NCI-H187 treated with DMSO at 0.1 percent for 48 hours (cell line): ENCODE measurements at regions not wholly inside any gene's neighbourhood (a gene's known extent, or its start where the extent isn't known, plus 50 kb on each side); places are given as distances from the start of the nearest gene placed in this dataset.
"Not testable (repeated sequence)": the region's sequence is repeated elsewhere in the genome, so short reads cannot be mapped to it uniquely, and the experiment has no call there.

Source experiments
- DNase-seq: peaks from one replicate; lab custom pipeline; 2025; lab: John Stamatoyannopoulos, UW

DNA sequence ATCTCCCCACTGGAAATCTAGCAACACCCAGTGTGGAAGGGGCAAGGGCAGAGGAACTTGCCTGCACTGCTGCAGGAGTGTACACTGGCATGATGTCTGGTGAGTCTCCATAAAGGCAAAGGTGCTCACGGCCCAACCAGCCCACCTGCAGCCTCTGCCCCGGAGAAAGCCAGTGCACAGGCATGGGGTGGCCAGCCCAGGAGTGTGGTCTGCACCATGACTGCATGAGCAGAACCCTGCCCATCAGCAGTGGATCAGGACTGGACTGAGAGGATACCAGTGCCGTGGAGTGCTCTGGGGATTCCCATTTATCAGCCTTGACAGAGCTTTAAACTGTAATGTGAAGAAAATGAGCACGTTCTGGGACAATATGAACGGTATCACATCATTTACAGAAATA is 342.6 kb upstream of the HS6ST1 start:
- DNase-seq, result no peak

DNA sequence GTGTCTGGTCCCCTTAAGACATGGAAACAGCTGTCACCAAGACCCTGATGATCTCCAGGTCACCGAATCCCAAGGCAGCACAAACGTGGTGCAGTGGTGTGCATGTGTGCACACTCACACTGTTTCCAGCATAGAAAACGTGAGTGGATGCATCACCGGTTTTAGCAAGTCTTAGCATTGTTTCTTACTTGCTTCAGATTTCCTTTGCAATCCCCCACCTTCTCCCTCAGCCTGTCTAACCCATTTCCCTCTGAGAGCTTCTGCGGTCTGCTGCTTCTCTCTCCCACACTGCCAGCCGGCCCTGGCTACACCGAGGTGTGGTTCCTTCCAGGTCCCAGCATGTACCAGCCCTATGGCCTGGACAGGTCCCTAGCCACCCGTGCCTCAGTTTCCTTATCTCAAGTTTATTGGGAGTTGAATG is 343.4 kb upstream of the HS6ST1 start:
- no peak for DNase-seq

DNA sequence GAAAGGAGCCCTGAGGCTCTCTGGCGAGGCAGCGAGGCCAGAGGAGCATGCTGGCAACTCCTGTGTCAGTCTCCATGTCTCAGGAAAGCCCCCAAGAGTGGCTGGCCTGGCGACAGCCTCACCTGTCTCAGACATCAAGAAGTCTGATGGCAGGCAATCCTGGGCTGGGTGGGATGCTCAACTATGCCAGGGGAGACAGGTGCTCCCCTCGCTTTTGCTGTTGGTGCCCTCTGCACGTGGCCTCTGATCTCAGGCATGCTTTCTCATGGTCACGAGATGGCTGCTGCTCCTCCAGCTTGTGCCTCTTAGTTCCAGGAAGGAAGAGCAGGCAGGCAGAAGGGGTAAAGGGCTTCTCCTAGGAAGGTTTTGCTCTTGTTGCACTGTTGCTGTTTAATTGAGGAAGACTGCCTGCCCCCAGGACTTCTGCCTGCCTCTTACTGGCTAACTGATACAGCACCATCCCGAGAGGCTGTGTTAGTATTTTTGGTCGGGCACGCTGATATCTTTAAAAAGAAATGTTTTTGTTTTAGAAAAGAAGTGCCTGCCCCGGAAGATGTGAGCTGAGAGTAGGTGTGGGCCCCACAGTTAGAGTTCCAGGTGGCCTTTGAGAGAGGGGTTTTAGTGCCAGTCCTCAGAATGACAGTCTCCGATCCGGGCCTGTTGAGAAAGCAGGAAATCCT is 344.8 kb upstream of the HS6ST1 start:
- DNase-seq, result no peak

DNA sequence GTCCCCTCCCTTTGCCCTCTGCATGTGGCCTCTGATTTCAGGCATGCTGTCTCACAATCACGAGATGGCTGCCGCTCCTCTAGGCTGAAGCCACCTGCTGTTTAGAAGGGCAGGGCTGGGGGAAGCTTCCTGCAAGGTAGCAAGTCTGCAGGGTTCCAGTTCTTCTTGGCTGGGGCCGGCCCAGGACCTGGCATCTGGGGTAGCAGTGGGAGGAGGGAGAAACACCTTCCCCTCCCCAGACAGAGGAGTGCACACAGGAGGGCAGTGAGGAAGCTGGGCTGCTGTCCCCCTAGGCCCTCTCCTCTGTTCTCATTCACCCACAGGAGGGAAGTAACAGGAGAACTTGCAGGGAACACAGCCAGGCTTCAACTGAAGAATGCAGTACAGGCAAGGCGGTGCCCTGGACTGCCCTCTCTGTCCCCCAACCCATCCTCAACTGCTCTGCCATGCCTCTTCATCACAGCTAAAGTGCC is 345.9 kb upstream of the HS6ST1 start:
- DNase-seq, result no peak

DNA sequence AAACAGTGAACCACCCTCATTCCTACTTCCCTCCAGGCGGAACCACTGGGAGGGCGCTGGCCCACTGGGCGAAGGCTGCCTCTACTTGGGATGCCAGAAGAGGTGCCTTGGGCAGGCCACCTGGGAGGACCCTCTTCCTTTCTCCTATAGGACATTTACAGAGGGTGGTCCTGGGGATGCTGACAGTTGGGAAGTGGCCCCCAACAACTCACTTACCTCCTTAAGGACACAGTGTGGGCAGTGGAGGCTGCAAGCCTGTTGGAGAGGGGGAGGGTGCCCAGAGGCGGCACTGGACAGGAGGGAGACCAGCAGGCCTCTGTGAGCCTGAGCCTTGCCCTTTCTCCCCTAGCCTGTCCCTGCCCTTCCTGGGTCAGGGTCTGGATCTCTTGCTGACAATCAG is 346.4 kb upstream of the HS6ST1 start:
- no peak for DNase-seq

DNA sequence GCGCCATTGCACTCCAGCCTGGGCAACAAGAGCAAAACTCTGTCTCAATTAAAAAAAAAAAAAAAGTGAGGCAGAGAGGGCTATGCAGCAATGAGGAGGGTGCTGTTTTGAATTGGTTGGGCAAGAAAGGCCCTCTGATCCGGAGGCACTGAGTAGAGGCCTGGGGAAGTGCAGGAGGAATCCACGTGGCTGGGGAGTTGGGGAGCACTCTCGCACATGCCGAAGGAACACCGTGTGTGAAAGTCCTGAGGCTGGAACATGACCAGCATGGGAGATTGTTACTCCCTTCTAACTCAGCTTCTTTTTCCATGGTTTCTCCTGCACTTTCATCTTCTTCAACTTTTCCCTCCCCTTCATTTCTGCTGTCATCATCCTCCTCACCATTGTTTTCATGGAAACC is 347.9 kb upstream of the HS6ST1 start:
- DNase-seq, result no peak

DNA sequence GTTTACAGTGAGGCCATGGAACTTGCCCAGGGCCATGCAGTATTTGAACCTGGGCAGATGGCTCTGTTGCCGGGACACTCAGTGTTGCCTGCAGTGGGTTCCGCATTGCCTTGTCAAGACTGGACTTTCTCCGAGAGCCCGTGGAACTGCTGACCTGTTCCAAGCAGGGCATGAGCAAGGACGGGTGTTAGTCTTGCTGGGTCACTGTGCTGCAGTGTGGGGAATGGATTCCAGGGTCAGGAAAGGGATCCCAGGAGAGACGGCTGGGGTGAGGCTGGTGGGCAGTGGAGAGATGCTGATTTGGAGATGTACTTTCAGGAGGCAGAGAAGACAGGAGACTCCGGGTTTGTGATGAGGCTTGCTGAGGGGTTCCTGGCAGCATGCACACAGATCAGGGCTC is 348.7 kb upstream of the HS6ST1 start:
- DNase-seq, result no peak

DNA sequence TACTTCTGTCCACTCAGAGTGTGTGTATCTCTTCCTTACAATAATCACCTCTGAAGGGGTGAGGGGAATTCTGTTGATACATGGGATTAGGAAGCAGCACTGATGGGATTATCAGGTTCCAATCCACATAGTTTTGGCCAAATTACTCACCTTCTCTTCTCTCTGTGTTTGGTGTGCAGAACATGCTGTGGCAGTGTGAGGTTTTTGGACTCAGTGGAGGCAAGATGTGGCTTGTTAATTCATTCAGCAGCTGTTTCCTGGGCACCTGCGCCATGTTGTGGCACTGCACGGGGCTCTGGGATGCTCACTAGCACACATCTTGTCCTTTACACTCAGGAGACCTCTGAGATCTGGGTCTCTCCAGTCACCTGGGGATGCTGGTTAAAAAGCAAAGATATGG is 350.3 kb upstream of the HS6ST1 start:
- DNase-seq, result no peak

DNA sequence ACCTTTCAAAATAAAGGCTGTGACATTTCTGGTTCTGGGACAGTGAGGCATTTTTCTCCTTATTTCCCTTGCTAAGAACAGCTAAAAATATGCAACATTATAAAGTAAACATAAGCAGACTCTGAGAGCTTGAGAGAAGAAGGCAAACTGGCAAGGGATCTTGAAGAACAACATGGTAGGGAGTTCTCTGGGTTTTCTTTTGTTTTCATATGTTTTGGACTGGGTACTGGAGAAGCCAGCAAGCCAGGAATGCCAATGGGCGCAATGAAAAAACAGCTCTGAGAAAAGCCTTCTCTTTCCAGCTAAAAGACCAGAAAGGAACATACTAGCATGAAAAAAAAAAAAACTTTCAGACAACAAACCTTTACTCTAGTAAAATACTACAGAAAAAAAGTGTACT is 351.4 kb upstream of the HS6ST1 start:
- DNase-seq, result no peak

DNA sequence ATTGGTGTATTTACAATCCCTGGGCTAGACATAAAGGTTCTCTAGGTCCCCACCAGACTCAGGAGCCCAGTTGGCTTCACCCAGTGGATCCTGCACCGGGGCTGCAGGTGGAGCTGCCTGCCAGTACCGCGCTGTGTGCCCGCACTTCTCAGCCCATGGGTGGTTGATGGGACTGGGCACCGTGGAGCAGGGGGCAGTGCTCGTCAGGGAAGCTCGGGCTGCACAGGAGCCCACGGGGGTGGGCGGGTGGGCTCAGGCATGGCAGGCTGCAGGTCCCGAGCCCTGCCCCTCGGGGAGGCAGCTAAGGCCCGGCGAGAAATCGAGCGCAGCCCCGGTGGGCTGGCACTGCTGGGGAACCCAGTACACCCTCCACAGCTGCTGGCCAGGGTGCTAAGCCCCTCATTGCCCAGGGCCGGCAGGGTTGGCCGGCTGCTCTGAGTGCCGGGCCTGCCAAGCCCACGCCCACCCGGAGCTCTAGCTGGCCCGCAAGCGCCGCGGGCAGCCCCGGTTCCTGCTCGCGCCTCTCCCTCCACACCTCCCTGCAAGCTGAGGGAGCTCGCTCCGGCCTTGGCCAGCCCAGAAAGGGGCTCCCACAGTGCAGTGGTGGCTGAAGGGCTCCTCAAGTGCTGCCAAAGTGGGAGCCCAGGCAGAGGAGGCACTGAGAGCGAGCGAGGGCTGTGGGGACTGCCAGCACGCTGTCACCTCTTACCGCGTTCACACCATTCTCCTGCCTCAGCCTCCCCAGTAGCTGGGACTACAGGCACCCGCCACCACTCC is 353.5 kb upstream of the HS6ST1 start:
- not testable (repeated sequence) for DNase-seq

DNA sequence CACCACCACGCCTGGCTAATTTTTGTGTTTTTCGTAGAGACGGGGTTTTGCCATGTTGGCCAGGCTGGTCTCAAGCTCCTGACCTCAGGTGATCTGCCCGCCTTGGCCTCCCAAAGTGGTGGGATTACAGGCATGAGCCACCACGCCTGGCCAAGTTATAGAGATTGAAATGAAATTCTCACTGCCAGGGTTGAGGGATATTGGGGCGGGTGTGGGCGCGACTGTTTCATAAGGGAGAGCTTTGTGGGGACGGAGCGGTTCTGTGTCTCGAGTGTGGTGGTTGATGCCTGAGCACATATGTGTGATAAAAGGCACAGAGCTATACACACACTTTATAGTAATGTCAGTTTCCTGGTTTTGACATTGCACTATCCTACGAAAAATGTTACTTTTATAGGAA is 361.0 kb upstream of the HS6ST1 start:
- not testable (repeated sequence) for DNase-seq

DNA sequence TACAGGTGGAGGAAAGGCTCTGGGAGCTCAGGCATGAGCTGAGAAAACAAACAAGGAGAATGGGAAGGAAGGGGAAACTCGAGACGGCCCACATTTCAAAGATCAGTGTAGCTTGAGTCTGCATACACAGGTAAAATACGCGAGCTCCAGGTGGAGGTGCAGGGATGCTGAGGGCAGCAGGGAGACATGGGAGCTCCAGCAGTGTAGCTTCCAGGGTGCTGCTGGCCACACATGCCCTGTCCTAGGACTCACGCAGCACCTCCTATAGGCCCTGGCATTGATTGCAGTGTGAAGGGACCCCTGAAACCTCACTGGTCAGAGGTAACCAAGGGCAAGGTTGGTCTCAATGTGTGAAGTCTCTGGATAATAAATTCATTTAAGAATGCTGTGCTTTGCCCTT is 362.8 kb upstream of the HS6ST1 start:
- DNase-seq, result no peak

DNA sequence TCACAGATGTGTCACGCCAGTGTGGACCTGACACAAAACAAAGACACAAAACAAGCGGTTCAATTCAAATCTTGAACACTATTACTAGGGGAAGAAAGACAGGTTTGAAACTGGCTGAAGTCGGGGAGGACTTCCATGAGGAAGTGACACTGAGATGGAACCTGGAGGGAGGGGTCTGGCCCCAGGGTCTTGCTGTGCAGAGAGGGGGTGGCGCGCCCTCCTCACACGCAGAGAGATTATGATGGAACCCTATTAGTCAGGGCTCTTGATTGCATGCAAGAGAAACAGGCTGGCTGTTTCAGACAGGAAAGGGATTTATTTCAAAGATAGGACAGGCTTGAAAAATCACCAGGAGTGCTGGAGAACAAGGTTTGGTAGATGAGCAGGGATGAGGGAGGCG is 363.6 kb upstream of the HS6ST1 start:
- no peak for DNase-seq

DNA sequence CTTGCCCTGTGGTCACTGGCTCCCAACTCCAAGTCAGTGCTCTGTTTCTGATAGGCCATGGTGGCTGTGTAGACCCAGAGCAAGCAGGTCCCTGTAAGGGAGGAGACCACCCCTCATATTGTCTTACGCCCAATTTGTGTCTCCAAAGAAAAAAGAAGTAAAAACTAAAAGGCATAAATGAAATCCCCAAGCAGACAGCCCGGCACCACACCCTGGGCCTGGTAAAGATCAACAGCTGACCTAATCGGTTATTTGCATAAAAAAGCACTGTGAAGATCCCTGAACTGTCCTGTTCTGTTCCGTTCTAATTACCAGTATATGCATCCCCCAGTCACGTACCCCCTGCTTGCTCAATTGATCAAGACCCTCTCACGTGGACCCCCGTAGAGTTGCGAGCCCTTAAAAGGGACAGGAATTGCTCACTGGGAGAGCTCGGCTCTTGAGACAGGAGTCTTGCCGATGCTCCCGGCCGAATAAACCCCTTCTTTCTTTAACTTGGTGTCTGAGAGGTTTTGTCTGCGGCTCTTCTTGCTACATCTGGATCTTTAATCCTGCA is 364.1 kb upstream of the HS6ST1 start:
- DNase-seq, result no peak

DNA sequence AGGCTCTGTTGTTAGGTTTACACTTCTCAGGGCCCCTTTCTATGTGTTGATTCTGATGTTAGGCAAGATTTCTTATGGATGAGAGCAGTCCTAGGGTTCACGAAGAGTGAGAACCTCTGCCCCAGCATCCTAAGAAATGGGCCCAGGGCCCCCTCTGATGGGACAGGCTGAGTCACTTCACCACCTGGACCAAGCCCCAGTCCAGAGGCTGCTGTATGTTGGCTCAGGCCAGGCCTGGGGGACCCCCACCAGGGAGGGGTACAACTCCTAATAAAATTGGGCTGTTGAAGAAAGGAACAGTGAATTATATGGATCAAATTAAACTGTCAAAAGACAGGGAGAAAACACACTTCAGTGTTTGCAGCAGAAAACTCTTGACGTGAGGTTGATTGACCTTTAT is 365.9 kb upstream of the HS6ST1 start:
- no peak for DNase-seq

DNA sequence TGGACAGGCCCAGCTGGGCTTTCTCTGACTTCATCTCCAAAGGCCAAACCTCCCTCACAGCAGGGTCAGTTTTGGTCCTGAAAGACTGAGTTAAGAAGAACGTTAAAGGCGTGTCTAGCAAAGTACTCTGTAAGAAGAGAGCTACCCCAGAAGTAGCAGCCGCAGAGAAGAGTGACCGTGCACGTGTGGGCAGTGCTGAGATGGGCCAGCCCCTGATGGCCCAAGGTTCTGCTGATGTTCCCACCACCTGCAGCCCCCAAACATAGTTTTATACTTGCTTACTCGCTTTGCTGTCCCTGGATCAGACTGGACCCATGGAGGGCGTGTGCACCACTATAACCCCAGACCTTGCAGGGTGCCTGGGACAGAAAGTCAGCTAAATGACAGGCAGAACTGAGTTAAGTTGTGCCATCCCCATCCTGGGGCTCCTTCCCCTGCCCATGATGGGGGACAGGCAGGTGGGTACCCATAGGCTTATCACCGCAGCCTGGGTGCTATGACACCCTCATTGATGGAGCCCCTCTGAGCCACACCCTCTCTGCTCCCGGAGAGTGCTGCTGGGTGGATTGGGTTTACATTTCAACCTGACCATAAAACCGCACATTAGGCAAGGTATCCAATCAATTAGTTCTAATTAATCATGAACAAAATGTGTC is 367.3 kb upstream of the HS6ST1 start:
- no peak for DNase-seq

DNA sequence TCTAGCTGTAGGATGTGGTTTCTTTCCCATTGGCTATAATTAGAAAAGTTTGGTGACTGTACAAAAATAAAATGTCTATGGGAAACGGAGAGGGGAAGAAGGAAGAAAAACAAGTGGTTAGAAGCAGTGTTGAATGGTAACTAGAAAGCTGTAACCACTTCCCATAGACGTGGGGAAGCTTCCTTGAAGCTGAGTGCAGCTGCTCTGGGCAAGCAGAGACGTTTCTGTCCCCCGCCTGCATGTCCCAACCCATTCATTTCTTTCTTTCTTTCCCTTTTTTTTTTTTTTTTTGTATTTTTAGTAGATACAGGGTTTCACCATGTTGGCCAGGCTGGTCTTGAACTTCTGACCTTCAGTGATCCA is 367.8 kb upstream of the HS6ST1 start:
- no peak for DNase-seq

DNA sequence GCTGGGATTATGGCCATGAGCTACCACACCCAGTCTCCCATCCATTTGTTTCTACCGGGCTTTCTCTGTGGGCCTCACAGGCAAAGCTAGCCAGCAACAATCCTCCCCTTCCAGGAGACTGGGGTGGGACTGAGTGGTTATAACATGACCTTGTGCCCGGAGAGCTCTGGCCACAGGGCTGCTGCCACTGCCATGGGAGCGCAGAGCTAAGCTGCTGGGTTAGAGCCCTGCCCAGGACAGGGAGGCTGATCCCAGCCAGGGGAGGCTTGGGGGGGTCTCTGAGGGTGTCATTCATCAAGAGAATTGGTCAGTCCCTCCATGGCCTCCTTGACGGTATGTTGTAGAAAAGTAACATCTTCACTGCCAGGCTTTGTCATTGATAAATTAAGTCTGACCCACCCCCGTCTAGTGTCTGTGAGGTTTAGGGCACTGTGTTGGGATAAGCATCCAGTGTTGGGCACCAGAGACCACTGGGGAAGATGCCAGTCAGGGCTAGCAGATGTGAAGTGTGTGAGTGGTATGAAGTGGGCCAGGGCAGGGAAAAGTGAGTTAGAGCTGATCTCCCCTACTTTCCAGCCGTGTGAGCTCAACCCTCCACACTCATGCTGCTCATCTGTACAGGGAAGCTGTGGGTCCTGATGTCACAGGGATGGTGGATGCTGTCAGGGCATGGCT is 368.4 kb upstream of the HS6ST1 start:
- no peak for DNase-seq

DNA sequence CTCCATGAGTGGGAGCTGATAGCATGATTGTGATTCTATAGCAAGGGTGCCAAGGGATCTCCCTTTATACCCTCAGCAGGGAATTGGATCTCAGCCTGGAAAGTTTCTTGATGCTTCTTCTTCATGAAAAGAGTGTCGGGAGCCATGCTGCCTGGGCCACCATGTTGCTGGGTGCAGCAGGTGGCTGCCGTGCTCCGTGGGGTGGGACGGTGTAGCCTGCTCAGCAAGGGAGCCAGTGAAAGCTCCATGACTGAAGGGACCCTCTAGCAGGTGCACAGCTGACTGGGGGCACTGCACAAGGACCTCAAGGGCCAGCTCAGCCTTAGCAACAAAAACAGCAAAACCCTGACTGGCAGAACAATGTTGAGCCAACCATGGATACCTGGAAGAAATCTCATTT is 368.9 kb upstream of the HS6ST1 start:
- no peak for DNase-seq

DNA sequence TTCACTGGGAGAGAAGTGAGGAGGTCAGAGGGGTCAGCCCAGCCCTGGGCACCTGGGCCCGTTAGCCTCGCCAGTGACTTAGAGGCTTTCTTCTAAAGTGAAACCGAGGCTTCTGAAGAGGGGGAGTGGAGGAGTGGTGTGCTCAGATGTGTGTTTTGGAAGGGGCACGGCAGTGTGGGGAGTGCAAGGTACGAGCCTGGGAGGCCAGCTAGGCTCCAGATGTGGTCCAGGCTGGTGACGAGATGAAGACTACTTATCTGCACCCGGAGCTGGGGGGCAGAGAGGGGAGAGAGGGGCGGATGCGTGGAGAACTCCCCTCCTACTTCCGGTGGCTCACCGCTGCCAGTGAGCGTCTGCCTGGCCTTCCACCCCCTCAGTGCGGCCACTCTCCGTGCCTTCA is 371.3 kb upstream of the HS6ST1 start:
- no peak for DNase-seq

DNA sequence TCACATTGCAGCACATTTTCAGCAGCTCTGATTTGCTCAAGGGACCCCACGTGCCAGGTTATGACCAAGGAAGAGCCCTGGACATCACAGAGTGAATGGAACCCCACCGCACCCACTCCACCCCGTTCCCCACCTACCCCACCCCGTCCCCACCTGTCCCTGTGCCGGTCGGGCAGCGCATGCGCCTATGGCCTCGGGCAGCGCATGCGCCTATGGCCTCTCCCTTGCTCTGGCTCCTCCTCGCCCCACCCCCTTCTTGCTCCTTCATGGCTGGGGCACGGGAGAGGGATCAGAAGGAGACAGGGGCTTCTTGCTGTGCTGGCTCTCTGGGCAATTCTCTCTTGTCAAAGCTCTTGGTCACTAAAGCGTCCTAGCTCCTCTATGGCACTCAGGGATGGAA is 371.8 kb upstream of the HS6ST1 start:
- no peak for DNase-seq

DNA sequence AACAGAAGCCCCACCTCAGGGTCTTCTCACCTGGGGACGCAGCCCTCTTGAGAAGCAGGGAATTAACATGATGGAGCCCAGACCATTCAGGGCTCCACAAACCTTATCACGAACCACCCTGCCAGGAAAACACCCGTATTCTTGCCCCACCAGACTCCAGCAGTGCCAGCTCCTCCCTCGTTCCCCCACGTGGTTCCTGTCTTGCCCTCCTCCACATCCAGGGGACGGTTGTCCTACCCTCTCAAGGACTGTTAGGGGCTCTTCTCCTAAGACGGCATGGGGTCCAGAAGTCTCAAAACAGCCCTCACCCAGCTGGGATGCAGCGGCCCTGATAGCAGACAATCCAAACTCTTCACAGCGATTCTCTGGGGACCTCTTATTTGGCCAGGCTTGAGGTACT is 372.2 kb upstream of the HS6ST1 start:
- DNase-seq, result no peak
